Ovary (tissue), 3 donors: ENCODE measurements at regions not wholly inside any gene's neighbourhood (a gene's known extent, or its start where the extent isn't known, plus 50 kb on each side); places are given as distances from the start of the nearest gene placed in this dataset.

Source experiments
- EP300 ChIP-seq: sonication (generic); formaldehyde crosslinking; IDR thresholded peaks from one replicate; pipeline ENCODE4 v1.6.1; 2017; ENCODE audit warnings: antibody characterized with exemption
- POLR2A ChIP-seq: fragments of 450-650 bp; IDR thresholded peaks from one replicate; pipeline ENCODE4 v1.6.1; 2017; ENCODE audit warnings: antibody characterized with exemption, mild to moderate bottlenecking, moderate library complexity
- TF ChIP-seq, protein P1 (sequence below), 3 donors: fragments of 450-650 bp in 2 of 3; fragments of 200-600 bp in 1 of 3; IDR thresholded peaks; one replicate each; pipeline versions ENCODE4 v1.5.1 to v1.8.0; 2016 to 2022; ENCODE audit warnings: antibody characterized with exemption in 3 of 3, mild to moderate bottlenecking in 1 of 3
- donor health status: DM: no; HTN: no; CAD: no.

DNA sequence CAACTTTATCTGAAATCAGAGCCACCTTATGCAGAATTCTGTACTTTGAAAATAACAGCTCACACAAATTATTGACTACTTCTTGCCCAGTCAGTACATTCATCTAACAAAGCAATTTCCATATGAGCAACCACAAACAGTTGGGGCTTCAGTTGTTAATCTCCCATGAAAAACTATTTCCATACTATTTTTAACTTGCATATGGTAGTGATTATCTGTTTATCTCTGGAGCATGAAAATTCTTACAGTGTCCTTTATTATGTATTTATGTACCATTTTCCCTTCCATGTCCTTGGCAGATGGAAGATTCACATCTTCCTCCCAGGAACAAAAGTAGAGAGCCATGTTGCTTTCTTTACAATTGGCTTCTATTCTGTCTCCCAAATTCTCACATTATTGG, 285.7 kb downstream of the CRPPA start:
- TF ChIP-seq, protein P1, sequence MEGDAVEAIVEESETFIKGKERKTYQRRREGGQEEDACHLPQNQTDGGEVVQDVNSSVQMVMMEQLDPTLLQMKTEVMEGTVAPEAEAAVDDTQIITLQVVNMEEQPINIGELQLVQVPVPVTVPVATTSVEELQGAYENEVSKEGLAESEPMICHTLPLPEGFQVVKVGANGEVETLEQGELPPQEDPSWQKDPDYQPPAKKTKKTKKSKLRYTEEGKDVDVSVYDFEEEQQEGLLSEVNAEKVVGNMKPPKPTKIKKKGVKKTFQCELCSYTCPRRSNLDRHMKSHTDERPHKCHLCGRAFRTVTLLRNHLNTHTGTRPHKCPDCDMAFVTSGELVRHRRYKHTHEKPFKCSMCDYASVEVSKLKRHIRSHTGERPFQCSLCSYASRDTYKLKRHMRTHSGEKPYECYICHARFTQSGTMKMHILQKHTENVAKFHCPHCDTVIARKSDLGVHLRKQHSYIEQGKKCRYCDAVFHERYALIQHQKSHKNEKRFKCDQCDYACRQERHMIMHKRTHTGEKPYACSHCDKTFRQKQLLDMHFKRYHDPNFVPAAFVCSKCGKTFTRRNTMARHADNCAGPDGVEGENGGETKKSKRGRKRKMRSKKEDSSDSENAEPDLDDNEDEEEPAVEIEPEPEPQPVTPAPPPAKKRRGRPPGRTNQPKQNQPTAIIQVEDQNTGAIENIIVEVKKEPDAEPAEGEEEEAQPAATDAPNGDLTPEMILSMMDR (IDR thresholded peaks at IDR 0.05) = no peak
- TF ChIP-seq POLR2A = no peak
- no peak for TF ChIP-seq EP300
